HG03460 (cell line): ENCODE measurements at regions not wholly inside any gene's neighbourhood (a gene's known extent, or its start where the extent isn't known, plus 50 kb on each side); places are given as distances from the start of the nearest gene placed in this dataset.
"Not testable (repeated sequence)": the region's sequence is repeated elsewhere in the genome, so short reads cannot be mapped to it uniquely, and the experiment has no call there.

Experiments used
- ATAC-seq: cut with Tn5 transposase; IDR thresholded peaks from one replicate; pipeline ENCODE4 v1.9.1; 2021; ENCODE audit not compliant: unreplicated experiment

- no peak for ATAC-seq
Measured at GRCh38 chr10:62935022-62935421, 118.9 kb upstream of the EGR2 start.

GRCh38 chr10:62934258-62934657, 118.1 kb upstream of the EGR2 start:
- no peak for ATAC-seq

- not testable (repeated sequence) for ATAC-seq
Measured at GRCh38 chr10:62928763-62929162, 112.6 kb upstream of the EGR2 start.

GRCh38 chr10:62926407-62926806, 110.2 kb upstream of the EGR2 start:
- ATAC-seq = no peak

GRCh38 chr10:62924344-62924748, 108.2 kb upstream of the EGR2 start:
- no peak for ATAC-seq

GRCh38 chr10:62919776-62920175, 103.6 kb upstream of the EGR2 start:
- no peak for ATAC-seq

- ATAC-seq = peak; percentile 66
Measured at GRCh38 chr10:62917475-62918238, 101.5 kb upstream of the EGR2 start.

GRCh38 chr10:62916141-62916603, 100.0 kb upstream of the EGR2 start:
- ATAC-seq = no peak

GRCh38 chr10:62915158-62915557, 99.0 kb upstream of the EGR2 start:
- no peak for ATAC-seq

GRCh38 chr10:62912086-62912485, 95.9 kb upstream of the EGR2 start:
- no peak for ATAC-seq

- ATAC-seq = no peak
Measured at GRCh38 chr10:62911210-62911963, 95.2 kb upstream of the EGR2 start.

- no peak for ATAC-seq
Measured at GRCh38 chr10:62907470-62908212, 91.5 kb upstream of the EGR2 start.

- no peak for ATAC-seq
Measured at GRCh38 chr10:62904281-62904875, 88.2 kb upstream of the EGR2 start.

GRCh38 chr10:62903828-62904227, 87.7 kb upstream of the EGR2 start:
- no peak for ATAC-seq

GRCh38 chr10:62900829-62901571, 84.8 kb upstream of the EGR2 start:
- no peak for ATAC-seq

GRCh38 chr10:62899311-62899710, 83.1 kb upstream of the EGR2 start:
- ATAC-seq = no peak

GRCh38 chr10:62895063-62895462, 78.9 kb upstream of the EGR2 start:
- no peak for ATAC-seq

- ATAC-seq = no peak
Measured at GRCh38 chr10:62894156-62894555, 78.0 kb upstream of the EGR2 start.

GRCh38 chr10:62893036-62893435, 76.9 kb upstream of the EGR2 start:
- ATAC-seq = no peak

GRCh38 chr10:62890395-62890794, 74.2 kb upstream of the EGR2 start:
- no peak for ATAC-seq

GRCh38 chr10:62887642-62888041, 71.5 kb upstream of the EGR2 start:
- ATAC-seq = no peak
